MM.1S (cell line): ENCODE measurements at regions not wholly inside any gene's neighbourhood (a gene's known extent, or its start where the extent isn't known, plus 50 kb on each side); places are given as distances from the start of the nearest gene placed in this dataset.

Source experiments
- DNase-seq: peaks from one replicate; pipeline ENCODE4 v3.0.0-alpha.2; 2015
- H2AFZ ChIP-seq: fragments of 300-600 bp; sonication (generic); 2 replicates; pipeline ENCODE4 v1.6.0; 2016; ENCODE audit warnings: antibody characterized with exemption, low read length
- H3F3A ChIP-seq: fragments of 300-600 bp; sonication (generic); 2 replicates; pipeline ENCODE4 v1.6.1; 2016; ENCODE audit warnings: mild to moderate bottlenecking, antibody characterized with exemption, low read length, moderate library complexity, mixed read lengths; ENCODE audit not compliant: insufficient read depth
- H3K27ac ChIP-seq: fragments of 300-600 bp; sonication (generic); 2 replicates; pipeline ENCODE4 v1.5.1; 2016; ENCODE audit warnings: mild to moderate bottlenecking, low read length
- H3K27me3 ChIP-seq: fragments of 300-600 bp; sonication (generic); replicated peaks from 2 replicates; pipeline ENCODE4 v1.6.0; 2016; ENCODE audit warnings: low read length; ENCODE audit not compliant: insufficient read depth
- H3K36me3 ChIP-seq: fragments of 300-600 bp; sonication (generic); replicated peaks from 2 replicates; pipeline ENCODE4 v1.6.1; 2016; ENCODE audit warnings: mild to moderate bottlenecking, low read length, mixed read lengths; ENCODE audit not compliant: insufficient read depth
- H3K4me1 ChIP-seq: fragments of 300-600 bp; sonication (generic); 2 replicates; pipeline ENCODE4 v1.6.1; 2016; ENCODE audit warnings: low read length, mixed read lengths
- H3K4me2 ChIP-seq: fragments of 300-600 bp; sonication (generic); 2 replicates; pipeline ENCODE4 v1.6.0; 2016; ENCODE audit warnings: low read depth, low read length
- H3K4me3 ChIP-seq: fragments of 300-600 bp; sonication (generic); 2 replicates; pipeline ENCODE4 v1.5.1; 2016; ENCODE audit warnings: low read length, mixed read lengths
- H3K79me2 ChIP-seq: fragments of 300-600 bp; sonication (generic); 2 replicates; pipeline ENCODE4 v1.6.1; 2016; ENCODE audit warnings: mixed run types, low read length, mixed read lengths
- H3K9ac ChIP-seq: fragments of 300-600 bp; sonication (generic); 2 replicates; pipeline ENCODE4 v1.6.1; 2016; ENCODE audit warnings: low read length, mixed read lengths
- H3K9me2 ChIP-seq: fragments of 300-600 bp; sonication (generic); replicated peaks from 2 replicates; pipeline ENCODE4 v1.6.1; 2016; ENCODE audit warnings: mild to moderate bottlenecking, low read length, mixed read lengths; ENCODE audit not compliant: insufficient read depth
- H3K9me3 ChIP-seq: fragments of 300-600 bp; sonication (generic); replicated peaks from 2 replicates; pipeline ENCODE4 v1.6.1; 2016; ENCODE audit warnings: mild to moderate bottlenecking, low read length, mixed read lengths; ENCODE audit not compliant: insufficient read depth
- H4K20me1 ChIP-seq: fragments of 300-600 bp; sonication (generic); 2 replicates; pipeline ENCODE4 v1.6.1; 2016; ENCODE audit warnings: mild to moderate bottlenecking, low read length, moderate library complexity, mixed read lengths; ENCODE audit not compliant: insufficient read depth
- CTCF ChIP-seq: fragments of 300-600 bp; sonication (generic); IDR thresholded peaks from 2 replicates; pipeline ENCODE4 v1.5.1; 2016; ENCODE audit warnings: antibody characterized with exemption, low read length, mixed read lengths
- EZH2 ChIP-seq: fragments of 300-600 bp; sonication (generic); optimal IDR thresholded peaks from 2 replicates; pipeline ENCODE3; 2017; ENCODE audit warnings: low read depth, mild to moderate bottlenecking, antibody characterized with exemption, low read length, mixed read lengths
- EZH2phosphoT487 ChIP-seq: fragments of 300-600 bp; sonication (generic); IDR thresholded peaks from 2 replicates; pipeline ENCODE4 v1.6.1; 2018; ENCODE audit warnings: antibody characterized with exemption, low read length

DNA sequence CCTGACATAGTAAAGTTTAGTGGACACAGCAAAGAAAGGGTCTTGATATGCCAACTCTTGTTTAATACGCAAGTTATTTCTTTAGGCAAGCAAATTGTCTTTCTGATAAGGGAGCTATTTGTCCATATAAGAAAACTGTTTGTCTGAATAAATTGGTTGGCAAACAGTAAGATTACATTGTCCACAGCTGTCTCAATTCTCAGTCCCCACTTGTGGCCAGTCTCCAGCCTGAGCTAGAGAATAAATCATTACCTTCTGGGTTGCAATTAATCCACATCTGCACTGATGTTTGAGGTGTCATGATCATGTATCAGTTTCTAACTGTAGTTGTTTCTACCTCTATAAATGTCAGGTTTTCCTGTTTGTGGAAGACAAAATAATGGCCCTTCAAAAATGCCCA lies 60.0 kb upstream of the TNR start:
- Histone ChIP-seq H3K27ac (no peak overlapping the region), H3K9me3 (no peaks in the 10 kb centered on the region), H2AFZ (no peak overlapping the region), H3K9me2 (no peaks in the 10 kb centered on the region), H3K4me1 (no peaks in the 10 kb centered on the region), H4K20me1 (no peaks in the 10 kb centered on the region), H3K4me3 (no peak overlapping the region), H3K9ac (no peak overlapping the region), H3K79me2 (no peaks in the 10 kb centered on the region), H3K36me3 (no peaks in the 10 kb centered on the region), H3K4me2 (no peak overlapping the region), H3F3A (no peaks in the 10 kb centered on the region), H3K27me3 (no peaks in the 10 kb centered on the region)
- DNase-seq, result no peak
- no peak for TF ChIP-seq CTCF
- no peak for TF ChIP-seq EZH2
- no peak for TF ChIP-seq EZH2phosphoT487

DNA sequence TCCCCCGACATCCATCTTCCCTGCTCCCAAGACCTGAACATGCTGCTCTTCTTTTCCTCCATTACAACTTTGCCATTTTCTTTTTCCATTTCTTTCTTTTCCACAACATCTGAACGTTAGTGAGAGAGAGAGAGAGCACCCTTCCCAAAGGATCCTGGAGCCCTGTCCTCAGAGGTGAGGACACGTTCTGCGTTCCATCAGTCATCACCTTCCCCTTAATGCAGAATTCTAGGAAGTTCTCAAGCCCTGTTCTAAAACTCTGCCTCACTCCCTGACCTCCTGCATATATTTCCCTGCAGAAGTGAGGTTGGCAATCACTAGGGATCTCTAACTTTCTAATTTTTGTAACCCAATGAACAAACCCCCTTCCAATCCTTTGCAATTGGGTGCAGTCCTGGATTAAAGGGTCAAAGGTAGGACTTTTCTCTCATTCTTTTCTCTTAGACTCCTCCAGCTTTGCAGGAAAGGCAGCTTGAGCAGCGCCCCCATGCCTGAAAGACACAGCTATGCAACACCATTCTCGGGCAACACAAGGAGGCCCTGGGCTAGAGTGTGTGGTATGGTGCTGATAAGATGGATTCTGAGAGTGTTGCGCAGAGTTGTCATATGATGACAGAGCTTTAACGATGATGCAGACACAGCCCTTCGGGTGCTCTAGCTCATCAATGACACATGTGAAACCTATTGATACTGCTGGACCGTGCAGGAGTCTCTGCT lies 59.2 kb upstream of the TNR start:
- Histone ChIP-seq H2AFZ (no peak overlapping the region), H3K9me3 (no peaks in the 10 kb centered on the region), H3K9ac (no peak overlapping the region), H3K4me3 (no peak overlapping the region), H3K27ac (no peak overlapping the region), H3F3A (no peaks in the 10 kb centered on the region), H3K4me2 (no peak overlapping the region), H3K9me2 (no peaks in the 10 kb centered on the region), H3K4me1 (no peaks in the 10 kb centered on the region), H3K27me3 (no peaks in the 10 kb centered on the region), H4K20me1 (no peaks in the 10 kb centered on the region), H3K36me3 (no peaks in the 10 kb centered on the region), H3K79me2 (no peaks in the 10 kb centered on the region)
- TF ChIP-seq EZH2phosphoT487 (no peak), CTCF (no peak), EZH2 (no peak)
- no peak for DNase-seq

DNA sequence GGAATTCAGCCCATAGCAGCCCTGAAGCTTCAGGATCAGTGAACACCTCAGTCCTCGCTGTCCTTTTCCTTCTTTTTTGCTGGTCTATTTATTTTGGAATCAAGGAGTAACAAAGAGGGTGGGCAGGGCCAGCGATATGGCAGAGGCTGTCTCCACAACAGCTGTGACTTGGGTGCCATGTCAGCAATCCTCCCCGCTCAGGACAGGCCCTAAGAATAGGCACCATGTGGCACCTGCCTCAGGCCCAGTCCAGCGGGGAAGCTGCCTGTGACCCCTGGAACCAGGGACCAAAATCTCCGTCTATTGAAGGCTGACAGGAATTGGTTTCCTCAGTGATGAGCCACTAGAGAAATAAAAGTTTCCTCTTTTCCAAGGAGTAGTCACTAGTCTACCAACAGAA lies 58.6 kb upstream of the TNR start:
- H3K9me2 ChIP-seq, result no peaks in the 10 kb centered on the region
- DNase-seq, result no peak
- no peak overlapping the region for H3K27ac ChIP-seq
- H3K4me3 ChIP-seq, result no peak overlapping the region
- no peaks in the 10 kb centered on the region for H4K20me1 ChIP-seq
- H3K4me2 ChIP-seq, result no peak overlapping the region
- no peaks in the 10 kb centered on the region for H3K9me3 ChIP-seq
- no peaks in the 10 kb centered on the region for H3K36me3 ChIP-seq
- H3K79me2 ChIP-seq, result no peaks in the 10 kb centered on the region
- no peaks in the 10 kb centered on the region for H3K4me1 ChIP-seq
- no peak overlapping the region for H2AFZ ChIP-seq
- no peak overlapping the region for H3K9ac ChIP-seq
- TF ChIP-seq EZH2 (no peak), EZH2phosphoT487 (no peak), CTCF (no peak)
- no peaks in the 10 kb centered on the region for H3F3A ChIP-seq
- no peaks in the 10 kb centered on the region for H3K27me3 ChIP-seq
